Activated T-cell treated with anti-CD3 and anti-CD28 coated beads, Interleukin-2, amount 50 U/mL, for 4 hours (primary cell): ENCODE measurements at regions not wholly inside any gene's neighbourhood (a gene's known extent, or its start where the extent isn't known, plus 50 kb on each side); places are given as distances from the start of the nearest gene placed in this dataset.

Experiments used
- ATAC-seq, 2 donors: fragments of 200-7000 bp; cut with Tn5 transposase; one replicate each; pipeline ENCODE4 v1.10.0; 2021
- DNase-seq: peaks from one replicate; pipeline ENCODE4 v3.0.0-alpha.2; 2020
- H3K27me3 Mint-ChIP-seq: one replicate; pipeline ENCODE4 v1.8.0; 2021; ENCODE audit warnings: low read depth, mixed read lengths
- H3K36me3 Mint-ChIP-seq: one replicate; pipeline ENCODE4 v1.8.0; 2022; ENCODE audit warnings: mixed read lengths; ENCODE audit not compliant: insufficient read depth
- H3K4me1 Mint-ChIP-seq: one replicate; pipeline ENCODE4 v1.8.0; 2021; ENCODE audit warnings: low read depth, mixed read lengths
- H3K4me3 Mint-ChIP-seq: one replicate; pipeline ENCODE4 v1.8.0; 2021; ENCODE audit warnings: mild to moderate bottlenecking, moderate library complexity, mixed read lengths
- H3K9me3 Mint-ChIP-seq: one replicate; pipeline ENCODE4 v1.8.0; 2021; ENCODE audit warnings: mixed read lengths

GRCh38 chr6:119620846-119621555, 271.4 kb upstream of the MAN1A1 start:
- Mint-ChIP-seq H3K27me3 (no peaks in the 10 kb centered on the region), H3K4me3 (no peak overlapping the region), H3K36me3 (no peaks in the 10 kb centered on the region), H3K9me3 (no peaks in the 10 kb centered on the region), H3K4me1 (no peaks in the 10 kb centered on the region)
- ATAC-seq (no peak), DNase-seq (no peak)

- no peak overlapping the region for H3K4me3 Mint-ChIP-seq
- H3K9me3 Mint-ChIP-seq: no peaks in the 10 kb centered on the region
- ATAC-seq (no peak), DNase-seq (no peak)
- H3K36me3 Mint-ChIP-seq: no peaks in the 10 kb centered on the region
- H3K27me3 Mint-ChIP-seq: no peaks in the 10 kb centered on the region
- peaks cover 2% of the 10 kb centered on the region for H3K4me1 Mint-ChIP-seq
Measured at GRCh38 chr6:119614138-119614537, 264.6 kb upstream of the MAN1A1 start.

- DNase-seq (no peak), ATAC-seq (no peak)
- H3K27me3 Mint-ChIP-seq: no peaks in the 10 kb centered on the region
- no peak overlapping the region for H3K4me3 Mint-ChIP-seq
- peaks cover 2% of the 10 kb centered on the region for H3K4me1 Mint-ChIP-seq
- no peaks in the 10 kb centered on the region for H3K36me3 Mint-ChIP-seq
- no peaks in the 10 kb centered on the region for H3K9me3 Mint-ChIP-seq
Measured at GRCh38 chr6:119612911-119613381, 263.4 kb upstream of the MAN1A1 start.

- H3K36me3 Mint-ChIP-seq: no peaks in the 10 kb centered on the region
- no peaks in the 10 kb centered on the region for H3K9me3 Mint-ChIP-seq
- ATAC-seq: no peak
- no peaks in the 10 kb centered on the region for H3K27me3 Mint-ChIP-seq
- H3K4me3 Mint-ChIP-seq: no peak overlapping the region
- H3K4me1 Mint-ChIP-seq: peaks cover 2% of the 10 kb centered on the region
- DNase-seq: no peak
Measured at GRCh38 chr6:119612176-119612891, 262.8 kb upstream of the MAN1A1 start.

GRCh38 chr6:119610754-119611153, 261.2 kb upstream of the MAN1A1 start:
- DNase-seq (no peak), ATAC-seq (no peak)
- no peak overlapping the region for H3K4me3 Mint-ChIP-seq
- no peaks in the 10 kb centered on the region for H3K9me3 Mint-ChIP-seq
- H3K4me1 Mint-ChIP-seq: peaks cover 2% of the 10 kb centered on the region
- H3K36me3 Mint-ChIP-seq: no peaks in the 10 kb centered on the region
- H3K27me3 Mint-ChIP-seq: no peaks in the 10 kb centered on the region

- ATAC-seq (no peak), DNase-seq (no peak)
- Mint-ChIP-seq H3K4me1 (peaks cover 2% of the 10 kb centered on the region), H3K9me3 (no peaks in the 10 kb centered on the region), H3K4me3 (no peak overlapping the region), H3K27me3 (no peaks in the 10 kb centered on the region), H3K36me3 (no peaks in the 10 kb centered on the region)
Measured at GRCh38 chr6:119610265-119610664, 260.7 kb upstream of the MAN1A1 start.

GRCh38 chr6:119609865-119610264, 260.3 kb upstream of the MAN1A1 start:
- DNase-seq (no peak), ATAC-seq (no peak)
- Mint-ChIP-seq H3K36me3 (no peaks in the 10 kb centered on the region), H3K27me3 (no peaks in the 10 kb centered on the region), H3K9me3 (no peaks in the 10 kb centered on the region), H3K4me3 (no peak overlapping the region), H3K4me1 (peaks cover 2% of the 10 kb centered on the region)

GRCh38 chr6:119608994-119609393, 259.4 kb upstream of the MAN1A1 start:
- H3K4me1 Mint-ChIP-seq: peaks cover 2% of the 10 kb centered on the region
- H3K36me3 Mint-ChIP-seq: no peaks in the 10 kb centered on the region
- no peak overlapping the region for H3K4me3 Mint-ChIP-seq
- no peaks in the 10 kb centered on the region for H3K9me3 Mint-ChIP-seq
- no peaks in the 10 kb centered on the region for H3K27me3 Mint-ChIP-seq
- ATAC-seq (no peak), DNase-seq (no peak)

GRCh38 chr6:119604124-119604523, 254.6 kb upstream of the MAN1A1 start:
- Mint-ChIP-seq H3K36me3 (no peaks in the 10 kb centered on the region), H3K27me3 (no peaks in the 10 kb centered on the region), H3K4me1 (no peaks in the 10 kb centered on the region), H3K9me3 (no peaks in the 10 kb centered on the region), H3K4me3 (no peak overlapping the region)
- ATAC-seq (no peak), DNase-seq (no peak)

GRCh38 chr6:119603501-119603900, 253.9 kb upstream of the MAN1A1 start:
- Mint-ChIP-seq H3K36me3 (no peaks in the 10 kb centered on the region), H3K27me3 (no peaks in the 10 kb centered on the region), H3K4me1 (no peaks in the 10 kb centered on the region), H3K9me3 (no peaks in the 10 kb centered on the region), H3K4me3 (no peak overlapping the region)
- no peak for DNase-seq
- ATAC-seq: no peak

- Mint-ChIP-seq H3K9me3 (no peaks in the 10 kb centered on the region), H3K4me1 (no peaks in the 10 kb centered on the region), H3K4me3 (no peak overlapping the region), H3K36me3 (no peaks in the 10 kb centered on the region), H3K27me3 (peaks cover 2% of the 10 kb centered on the region)
- ATAC-seq: no peak
- DNase-seq: no peak
Measured at GRCh38 chr6:119602215-119603178, 252.9 kb upstream of the MAN1A1 start.

- H3K4me3 Mint-ChIP-seq: no peak overlapping the region
- H3K36me3 Mint-ChIP-seq: no peaks in the 10 kb centered on the region
Measured at GRCh38 chr6:119598883-119599282, 249.3 kb upstream of the MAN1A1 start.

GRCh38 chr6:119594907-119595306, 245.3 kb upstream of the MAN1A1 start:
- DNase-seq: no peak
- H3K4me1 Mint-ChIP-seq: no peaks in the 10 kb centered on the region
- H3K9me3 Mint-ChIP-seq: no peaks in the 10 kb centered on the region
- no peaks in the 10 kb centered on the region for H3K36me3 Mint-ChIP-seq
- no peak for ATAC-seq
- peaks cover 5% of the 10 kb centered on the region for H3K27me3 Mint-ChIP-seq
- no peak overlapping the region for H3K4me3 Mint-ChIP-seq

More at GRCh38 chr6:119598883-119599282, 249.3 kb upstream of the MAN1A1 start:
- Mint-ChIP-seq H3K9me3 (no peaks in the 10 kb centered on the region), H3K4me1 (no peaks in the 10 kb centered on the region), H3K27me3 (peaks cover 4% of the 10 kb centered on the region)
- DNase-seq (no peak), ATAC-seq (no peak)

- no peak for ATAC-seq
- no peaks in the 10 kb centered on the region for H3K36me3 Mint-ChIP-seq
- no peaks in the 10 kb centered on the region for H3K9me3 Mint-ChIP-seq
- H3K4me1 Mint-ChIP-seq: no peaks in the 10 kb centered on the region
- no peak overlapping the region for H3K4me3 Mint-ChIP-seq
- peaks cover 3% of the 10 kb centered on the region for H3K27me3 Mint-ChIP-seq
- no peak for DNase-seq
Measured at GRCh38 chr6:119591235-119591634, 241.7 kb upstream of the MAN1A1 start.
